ENCODE measurements at regions not wholly inside any gene's neighbourhood (a gene's known extent, or its start where the extent isn't known, plus 50 kb on each side); places are given as distances from the start of the nearest gene placed in this dataset.

DNA sequence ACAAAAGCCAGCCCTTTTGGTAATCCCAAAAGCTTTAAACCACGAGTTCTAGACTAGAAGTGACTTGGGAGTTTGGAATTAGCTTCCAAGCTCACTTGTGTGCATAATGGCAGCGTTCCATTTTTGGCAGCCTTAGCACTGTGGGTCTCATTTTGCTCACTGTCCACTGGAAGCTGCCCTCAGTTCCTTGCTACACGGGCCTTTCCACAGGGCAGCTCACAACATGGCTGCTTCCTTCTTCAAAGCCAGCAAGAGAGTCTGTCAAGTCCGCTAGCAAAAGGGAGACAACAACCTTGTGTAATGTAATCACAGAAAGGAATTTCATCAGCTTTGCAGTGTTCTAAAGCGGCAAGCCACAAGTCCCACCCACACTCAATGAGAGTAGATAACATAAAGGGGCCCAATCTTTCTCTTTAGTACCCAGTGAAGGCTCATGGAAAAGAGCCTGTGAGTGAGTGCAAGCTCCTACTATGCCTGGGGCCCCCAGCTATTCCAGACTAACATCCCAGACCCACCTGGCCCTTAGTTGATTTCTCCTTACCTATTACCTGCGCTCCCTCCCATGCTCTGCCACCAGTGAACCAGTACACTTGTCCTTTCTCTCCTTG, 168.5 kb upstream of the FOXN2 start:
- TF ChIP-seq, protein P1, sequence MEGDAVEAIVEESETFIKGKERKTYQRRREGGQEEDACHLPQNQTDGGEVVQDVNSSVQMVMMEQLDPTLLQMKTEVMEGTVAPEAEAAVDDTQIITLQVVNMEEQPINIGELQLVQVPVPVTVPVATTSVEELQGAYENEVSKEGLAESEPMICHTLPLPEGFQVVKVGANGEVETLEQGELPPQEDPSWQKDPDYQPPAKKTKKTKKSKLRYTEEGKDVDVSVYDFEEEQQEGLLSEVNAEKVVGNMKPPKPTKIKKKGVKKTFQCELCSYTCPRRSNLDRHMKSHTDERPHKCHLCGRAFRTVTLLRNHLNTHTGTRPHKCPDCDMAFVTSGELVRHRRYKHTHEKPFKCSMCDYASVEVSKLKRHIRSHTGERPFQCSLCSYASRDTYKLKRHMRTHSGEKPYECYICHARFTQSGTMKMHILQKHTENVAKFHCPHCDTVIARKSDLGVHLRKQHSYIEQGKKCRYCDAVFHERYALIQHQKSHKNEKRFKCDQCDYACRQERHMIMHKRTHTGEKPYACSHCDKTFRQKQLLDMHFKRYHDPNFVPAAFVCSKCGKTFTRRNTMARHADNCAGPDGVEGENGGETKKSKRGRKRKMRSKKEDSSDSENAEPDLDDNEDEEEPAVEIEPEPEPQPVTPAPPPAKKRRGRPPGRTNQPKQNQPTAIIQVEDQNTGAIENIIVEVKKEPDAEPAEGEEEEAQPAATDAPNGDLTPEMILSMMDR (IDR thresholded peaks at IDR 0.05), result no peak
- no peak for TF ChIP-seq POLR2AphosphoS5 (IDR thresholded peaks at IDR 0.05)
